GM12878 (cell line): ENCODE measurements at regions not wholly inside any gene's neighbourhood (a gene's known extent, or its start where the extent isn't known, plus 50 kb on each side); places are given as distances from the start of the nearest gene placed in this dataset.

ENCODE experiments used
- ATAC-seq: fragments of 200-7000 bp; cut with Tn5 transposase; 3 replicates; pipeline ENCODE4 v1.9.1; 2020; ENCODE audit warnings: mild to moderate bottlenecking, moderate library complexity
- BruUV-seq: library from RNA; stranded (reverse); fragments of 400-500 nt; replicated peaks from 2 replicates; lab custom pipeline; 2021; lab: Mats Ljungman, UMichigan
- CTCF ChIA-PET: fragments of 300-600 bp; sonication (Branson Sonifier 250); formaldehyde crosslinking; extraction: SDS; loops from one replicate; lab custom pipeline; 2021; ENCODE audit warnings: inconsistent platforms; lab: Yijun Ruan, JAX
- POLR2A ChIA-PET: fragments of 350-600 bp; formaldehyde crosslinking; extraction: SDS; loops from one replicate; lab custom pipeline; 2021; ENCODE audit warnings: inconsistent platforms; lab: Charles Lee
- RAD21 ChIA-PET: fragments of 300-600 bp; sonication (Branson Sonifier 250); formaldehyde crosslinking; loops from one replicate; lab custom pipeline; 2023; ENCODE audit warnings: antibody characterized with exemption; ENCODE audit not compliant: unreplicated experiment; lab: Charles Lee
- SMC1A ChIA-PET: fragments of 300-600 bp; sonication (Branson Sonifier 250); formaldehyde crosslinking; loops from one replicate; lab custom pipeline; 2023; ENCODE audit not compliant: unreplicated experiment, uncharacterized antibody; lab: Charles Lee
- DNase-seq: peaks from one replicate; pipeline ENCODE4 v3.0.0-alpha.2; 2011; ENCODE audit warnings: low read depth, low spot score
- FAIRE-seq: peaks from 3 replicates; lab custom pipeline; 2011; peaks lifted over from hg19 to GRCh38; lab: Jason Lieb, UNC
- H2AFZ ChIP-seq: 2 replicates; pipeline ENCODE4 v1.6.0; 2011; ENCODE audit warnings: low read depth, low read length, control low read depth; ENCODE audit not compliant: control insufficient read depth
- H3K27ac ChIP-seq: 2 replicates; pipeline ENCODE4 v1.5.1; 2011; ENCODE audit warnings: control low read depth; ENCODE audit not compliant: control insufficient read depth, insufficient read depth
- H3K27me3 ChIP-seq, 2 experiments: replicated peaks in 1 of 2; 2 replicates each; pipeline versions ENCODE4 v1.6.0 to v1.6.1; 2011; ENCODE audit warnings: low read length in 1 of 2; ENCODE audit not compliant: control insufficient read depth in 2 of 2, insufficient read depth in 2 of 2
- H3K36me3 ChIP-seq, 2 experiments: 2 replicates each; pipeline ENCODE4 v1.5.1; 2011; ENCODE audit warnings: low read length in 1 of 2; ENCODE audit not compliant: control insufficient read depth in 2 of 2, insufficient read depth in 2 of 2
- H3K4me1 ChIP-seq: 2 replicates; pipeline ENCODE4 v1.6.1; 2011; ENCODE audit warnings: mild to moderate bottlenecking, low read length, moderate library complexity, mixed read lengths; ENCODE audit not compliant: control insufficient read depth, insufficient read depth
- H3K4me2 ChIP-seq: 2 replicates; pipeline ENCODE4 v1.6.0; 2011; ENCODE audit warnings: control low read depth; ENCODE audit not compliant: control insufficient read depth, insufficient read depth
- H3K4me3 ChIP-seq: fragments of 200-600 bp; sonication (generic); 2 replicates; pipeline ENCODE4 v1.5.1; 2016
- H3K79me2 ChIP-seq: 2 replicates; pipeline ENCODE4 v1.6.0; 2011; ENCODE audit warnings: low read length; ENCODE audit not compliant: control insufficient read depth, insufficient read depth
- H3K9ac ChIP-seq: 2 replicates; pipeline ENCODE4 v1.8.0; 2011; ENCODE audit warnings: low read length, control low read depth, mixed read lengths; ENCODE audit not compliant: control insufficient read depth, insufficient read depth
- H3K9me3 ChIP-seq: replicated peaks from 3 replicates; pipeline ENCODE4 v1.5.1; 2011; ENCODE audit warnings: mild to moderate bottlenecking, low read length; ENCODE audit not compliant: control insufficient read depth, insufficient read depth
- H4K20me1 ChIP-seq: 2 replicates; pipeline ENCODE4 v1.6.0; 2011; ENCODE audit not compliant: control insufficient read depth, insufficient read depth
- FOXK2 ChIP-seq: fragments of 450-650 bp; IDR thresholded peaks from 2 replicates; pipeline ENCODE4 v1.6.1; 2017; ENCODE audit warnings: mild to moderate bottlenecking, moderate library complexity
- GABPA ChIP-seq: IDR thresholded peaks from 2 replicates; pipeline ENCODE4 v1.6.1; 2014; ENCODE audit warnings: antibody characterized with exemption, low read depth, mild to moderate bottlenecking, inconsistent platforms
- HDGF ChIP-seq: fragments of 450-650 bp; IDR thresholded peaks from 2 replicates; pipeline ENCODE4 v1.6.1; 2016; ENCODE audit warnings: antibody characterized with exemption
- IKZF2 ChIP-seq, 2 experiments: fragments of 450-650 bp; IDR thresholded peaks; 2 replicates each; pipeline ENCODE4 v1.6.1; 2017; ENCODE audit warnings: mild to moderate bottlenecking in 2 of 2, moderate library complexity in 2 of 2
- IRF3 ChIP-seq: fragments of 450-650 bp; IDR thresholded peaks from 2 replicates; pipeline ENCODE4 v1.6.1; 2014; ENCODE audit warnings: mild to moderate bottlenecking
- MTA3 ChIP-seq: IDR thresholded peaks from 2 replicates; pipeline ENCODE4 v1.6.1; 2012; ENCODE audit warnings: low read length, inconsistent platforms, borderline replicate concordance
- NRF1 ChIP-seq: conservative IDR thresholded peaks from 2 replicates; pipeline ENCODE4 v1.6.1; 2011; ENCODE audit warnings: mild to moderate bottlenecking, low read depth, low read length, improper control_type of control experiment
- PAX8 ChIP-seq: fragments of 450-650 bp; IDR thresholded peaks from 2 replicates; pipeline ENCODE4 v1.6.1; 2017; ENCODE audit warnings: mild to moderate bottlenecking, moderate library complexity
- POU2F2 ChIP-seq: IDR thresholded peaks from 3 replicates; pipeline ENCODE4 v1.6.1; 2011; ENCODE audit warnings: low read depth, mild to moderate bottlenecking, low read length, borderline replicate concordance
- RB1 ChIP-seq: fragments of 450-650 bp; formaldehyde crosslinking; IDR thresholded peaks from 2 replicates; pipeline ENCODE4 v1.6.1; 2017; ENCODE audit warnings: mild to moderate bottlenecking, borderline replicate concordance
- SRF ChIP-seq, 2 experiments: IDR thresholded peaks; 2 replicates each; pipeline ENCODE4 v1.6.1; 2011; ENCODE audit warnings: low read depth in 2 of 2, low read length in 2 of 2, mild to moderate bottlenecking in 1 of 2, moderate library complexity in 1 of 2
- STAT3 ChIP-seq: IDR thresholded peaks from 2 replicates; pipeline ENCODE4 v1.6.1; 2011; ENCODE audit warnings: low read depth, low read length, improper control_type of control experiment
- ZZZ3 ChIP-seq: IDR thresholded peaks from 2 replicates; pipeline ENCODE4 v1.6.1; 2011; ENCODE audit warnings: low read depth; ENCODE audit not compliant: control insufficient read depth, insufficient read length
- WGBS: methylation state at CpG from one replicate; pipeline ENCODE4 v1.1.6; 2016; ENCODE audit warnings: low lambda C conversion rate; ENCODE audit not compliant: insufficient replicate concordance, insufficient coverage; ENCODE audit errors: missing lambda C conversion rate; 5-methylcytosine and 5-hydroxymethylcytosine counted together
- in situ Hi-C: fragments of 300-500 bp; cut with MboI; formaldehyde crosslinking; loops from 9 replicates; pipeline ENCODE4 v1.14.3; 2018; ENCODE audit warnings: mixed read lengths
- intact Hi-C: fragments of 100-400 bp; cut with micrococcal nuclease; formaldehyde crosslinking; loops from one replicate; pipeline ENCODE4 v1.14.2; 2022; ENCODE audit not compliant: unreplicated experiment
- TF ChIP-seq, protein P1 (sequence below): IDR thresholded peaks from 2 replicates; pipeline ENCODE4 v1.6.1; 2011; ENCODE audit warnings: borderline replicate concordance, low read depth, mild to moderate bottlenecking, moderate library complexity, mixed read lengths, low read length; ENCODE audit not compliant: insufficient read depth; ENCODE audit errors: extremely low read length
- TF ChIP-seq, protein P2 (sequence below): IDR thresholded peaks from 2 replicates; pipeline ENCODE4 v1.6.1; 2012; ENCODE audit warnings: low read depth, low read length, improper control_type of control experiment

DNA sequence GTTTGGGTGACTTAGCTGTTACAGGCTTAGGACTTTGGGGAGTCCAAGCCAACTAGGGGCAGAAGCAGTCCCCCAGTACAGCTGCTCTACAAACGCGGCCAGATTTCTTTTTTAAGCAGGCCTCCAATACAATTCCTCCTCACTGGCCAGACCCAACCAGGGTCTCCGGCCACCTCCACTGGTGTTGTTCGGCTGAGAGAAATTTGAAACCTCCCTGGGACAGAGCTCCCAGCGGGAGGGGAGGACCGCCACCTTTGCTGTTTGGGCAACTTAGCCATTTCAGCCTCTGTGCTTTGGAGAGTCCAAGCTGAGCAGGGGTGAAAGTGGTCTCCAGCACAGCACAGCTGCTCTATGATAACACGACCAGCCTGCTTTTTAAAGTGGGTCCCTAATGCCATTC is 59.4 kb upstream of the KHDRBS2 start:
- FAIRE-seq (no peak), DNase-seq (no peak), ATAC-seq (no peak)
- H3K4me1 ChIP-seq = no peaks in the 10 kb centered on the region
- ChIA-PET SMC1A (no interaction called here), POLR2A (no interaction called here), RAD21 (no interaction called here), CTCF (no interaction called here)
- no peaks in the 10 kb centered on the region for H3K9me3 ChIP-seq
- H3K27ac ChIP-seq = no peak overlapping the region
- H3K4me2 ChIP-seq = no peak overlapping the region
- no peak overlapping the region for H3K4me3 ChIP-seq
- H4K20me1 ChIP-seq = no peaks in the 10 kb centered on the region
- no peak overlapping the region for H2AFZ ChIP-seq
- no peak for TF ChIP-seq MTA3
- TF ChIP-seq IRF3 = no peak
- no peaks in the 10 kb centered on the region for H3K79me2 ChIP-seq
- in situ Hi-C loops (no loop called here), intact Hi-C loops (no loop called here)
- no peaks in the 10 kb centered on the region for H3K36me3 ChIP-seq
- BruUV-seq = no TSS peak
- no peak overlapping the region for H3K9ac ChIP-seq
- WGBS = 44% methylated on average over 7 of the region's 7 CpGs
- H3K27me3 ChIP-seq = no peaks in the 10 kb centered on the region

DNA sequence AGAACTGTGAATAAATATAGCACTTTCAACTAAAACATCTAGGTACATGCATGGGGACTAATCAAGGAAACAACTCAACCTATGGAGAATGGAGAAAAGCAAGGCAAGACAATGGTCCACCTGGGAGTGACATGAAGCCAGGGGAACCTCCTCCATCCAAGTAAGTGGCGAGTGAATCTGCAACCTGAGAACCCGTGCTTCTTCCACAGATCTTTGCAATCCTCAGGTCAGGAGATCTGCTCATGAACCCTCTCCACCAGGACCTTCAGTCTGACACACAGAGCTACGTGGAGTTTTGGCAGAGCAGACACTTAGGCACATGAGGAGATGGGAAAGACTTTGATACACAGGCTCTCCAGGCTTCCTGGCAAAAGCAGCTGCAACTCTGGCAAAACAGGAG is 58.8 kb upstream of the KHDRBS2 start:
- no peak for FAIRE-seq
- Histone ChIP-seq H3K4me3 (no peak overlapping the region), H3K27ac (no peak overlapping the region), H3K4me1 (no peaks in the 10 kb centered on the region), H3K79me2 (no peaks in the 10 kb centered on the region), H2AFZ (no peak overlapping the region), H4K20me1 (no peaks in the 10 kb centered on the region), H3K4me2 (no peak overlapping the region), H3K36me3 (no peaks in the 10 kb centered on the region), H3K9me3 (no peaks in the 10 kb centered on the region), H3K9ac (no peak overlapping the region), H3K27me3 (no peaks in the 10 kb centered on the region)
- ATAC-seq = no peak
- intact Hi-C loops = no loop called here
- no TSS peak for BruUV-seq
- CTCF ChIA-PET = no interaction called here
- no peak for DNase-seq
- RAD21 ChIA-PET = no interaction called here
- in situ Hi-C loops = no loop called here
- POLR2A ChIA-PET = no interaction called here
- SMC1A ChIA-PET = no interaction called here
- 3% methylated on average over 3 of the region's 3 CpGs for WGBS
- TF ChIP-seq RB1 (no peak), GABPA (no peak), POU2F2 (no peak), STAT3 (no peak), PAX8 (no peak), SRF (IDR thresholded peaks at IDR 0.05; ENCODE audit: low read depth in 2 of 2, low read length in 2 of 2) (no peak), HDGF (no peak), NRF1 (no peak), IKZF2 (IDR thresholded peaks at IDR 0.05) (no peak), ZZZ3 (no peak), FOXK2 (no peak)
- TF ChIP-seq, protein P1, sequence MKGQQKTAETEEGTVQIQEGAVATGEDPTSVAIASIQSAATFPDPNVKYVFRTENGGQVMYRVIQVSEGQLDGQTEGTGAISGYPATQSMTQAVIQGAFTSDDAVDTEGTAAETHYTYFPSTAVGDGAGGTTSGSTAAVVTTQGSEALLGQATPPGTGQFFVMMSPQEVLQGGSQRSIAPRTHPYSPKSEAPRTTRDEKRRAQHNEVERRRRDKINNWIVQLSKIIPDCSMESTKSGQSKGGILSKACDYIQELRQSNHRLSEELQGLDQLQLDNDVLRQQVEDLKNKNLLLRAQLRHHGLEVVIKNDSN = no peak
- TF ChIP-seq, protein P2, sequence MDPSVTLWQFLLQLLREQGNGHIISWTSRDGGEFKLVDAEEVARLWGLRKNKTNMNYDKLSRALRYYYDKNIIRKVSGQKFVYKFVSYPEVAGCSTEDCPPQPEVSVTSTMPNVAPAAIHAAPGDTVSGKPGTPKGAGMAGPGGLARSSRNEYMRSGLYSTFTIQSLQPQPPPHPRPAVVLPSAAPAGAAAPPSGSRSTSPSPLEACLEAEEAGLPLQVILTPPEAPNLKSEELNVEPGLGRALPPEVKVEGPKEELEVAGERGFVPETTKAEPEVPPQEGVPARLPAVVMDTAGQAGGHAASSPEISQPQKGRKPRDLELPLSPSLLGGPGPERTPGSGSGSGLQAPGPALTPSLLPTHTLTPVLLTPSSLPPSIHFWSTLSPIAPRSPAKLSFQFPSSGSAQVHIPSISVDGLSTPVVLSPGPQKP = no peak
